ENCODE measurements at regions not wholly inside any gene's neighbourhood (a gene's known extent, or its start where the extent isn't known, plus 50 kb on each side); places are given as distances from the start of the nearest gene placed in this dataset.
"Not testable (repeated sequence)": the region's sequence is repeated elsewhere in the genome, so short reads cannot be mapped to it uniquely, and the experiment has no call there.

DNA sequence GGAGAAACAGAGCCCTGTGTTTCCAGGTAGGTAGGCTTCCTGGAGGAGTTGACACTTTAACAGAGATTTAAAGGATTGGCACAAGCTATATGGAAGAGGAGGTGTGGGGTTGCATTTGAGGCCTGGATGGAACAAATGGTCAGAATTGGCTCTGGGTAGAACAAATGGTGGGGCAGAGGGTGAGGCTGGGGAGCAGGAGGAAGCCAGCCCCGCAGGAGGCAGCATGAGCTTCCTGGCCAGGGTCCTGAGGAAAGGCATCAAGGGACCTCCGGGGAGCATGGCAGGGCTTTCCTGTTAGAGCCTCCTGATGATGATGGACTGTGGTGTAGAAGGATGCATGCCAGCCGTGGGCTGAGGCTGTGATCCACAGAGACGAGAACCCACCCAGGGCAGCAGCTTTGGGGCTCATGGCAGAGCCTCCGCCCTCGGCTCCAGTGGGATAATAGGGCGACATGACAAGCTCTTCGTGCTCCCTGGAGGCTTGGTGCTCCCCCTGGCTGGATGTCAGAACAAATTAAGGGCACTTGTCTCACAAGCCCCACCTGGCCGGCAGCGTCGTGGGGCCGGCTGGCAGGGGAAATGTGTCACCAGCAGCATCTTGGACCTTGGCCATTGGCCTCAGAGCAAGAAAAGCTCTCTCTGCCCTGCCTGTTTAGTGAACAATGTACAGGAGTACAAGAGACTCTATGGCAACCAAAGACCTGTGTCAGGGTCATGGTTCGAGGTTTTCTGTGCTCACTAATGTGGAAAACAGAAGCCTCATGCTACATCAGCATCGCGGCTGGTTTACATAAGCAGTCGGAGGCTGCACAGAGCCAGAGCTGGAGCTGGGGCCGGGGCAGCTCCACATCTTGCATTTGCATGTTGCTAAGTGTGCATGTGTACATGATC is 153.5 kb downstream of the MYCN start:
- H2AFZ ChIP-seq (ENCODE audit: low read depth, low read length) = no peak overlapping the region
- no peaks in the 10 kb centered on the region for H3K27me3 ChIP-seq (ENCODE audit: insufficient read depth, low read length)
- H3K36me3 ChIP-seq (ENCODE audit: insufficient read depth, low read length) = no peaks in the 10 kb centered on the region
- H3K4me3 ChIP-seq (ENCODE audit: low read length) = no peak overlapping the region
- H3K9me3 ChIP-seq (ENCODE audit: low read length) = no peaks in the 10 kb centered on the region
- H3K4me1 ChIP-seq (ENCODE audit: insufficient read depth, low read length) = peaks cover 19% of the 10 kb centered on the region

DNA sequence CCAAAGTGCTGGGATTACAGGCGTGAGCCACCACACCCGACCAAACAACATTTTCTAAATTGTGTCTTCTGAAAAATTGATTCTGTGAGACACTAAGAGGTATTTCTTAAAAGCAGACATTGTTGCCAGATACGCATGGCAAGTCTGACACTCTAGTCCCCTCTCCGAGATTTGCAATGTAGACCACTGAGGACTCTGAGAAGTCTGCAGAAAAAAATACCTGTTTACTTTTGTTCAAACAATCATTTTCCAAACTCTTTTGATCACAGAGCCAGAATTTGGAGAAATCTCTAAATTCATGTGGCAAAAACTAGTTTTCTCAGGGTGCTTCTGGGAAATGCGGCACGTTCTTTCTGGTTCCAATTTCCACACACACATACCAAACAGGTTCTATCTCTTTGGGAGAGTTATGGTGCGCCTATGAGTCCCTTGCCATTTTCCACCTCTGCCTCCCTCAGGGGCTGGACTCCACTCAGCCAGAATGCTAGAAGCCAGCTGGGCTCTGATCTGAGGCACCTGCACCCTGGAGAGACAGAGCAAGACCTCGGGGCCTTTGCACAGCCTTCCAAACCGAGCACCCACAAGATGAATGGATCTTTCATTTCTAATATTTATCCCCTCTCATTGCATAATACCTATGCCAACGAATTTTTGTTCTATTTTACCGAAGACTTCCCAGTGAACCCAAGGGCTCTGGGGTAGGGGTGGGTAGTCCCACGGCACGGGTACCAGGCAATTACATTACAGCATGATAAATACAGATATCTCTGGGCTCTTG is 152.7 kb downstream of the MYCN start:
- Histone ChIP-seq H3K36me3 (ENCODE audit: insufficient read depth, low read length) (no peaks in the 10 kb centered on the region), H2AFZ (ENCODE audit: low read depth, low read length) (no peak overlapping the region), H3K4me3 (ENCODE audit: low read length) (no peak overlapping the region), H3K27me3 (ENCODE audit: insufficient read depth, low read length) (no peaks in the 10 kb centered on the region), H3K4me1 (ENCODE audit: insufficient read depth, low read length) (peaks cover 19% of the 10 kb centered on the region), H3K9me3 (ENCODE audit: low read length) (no peaks in the 10 kb centered on the region)

DNA sequence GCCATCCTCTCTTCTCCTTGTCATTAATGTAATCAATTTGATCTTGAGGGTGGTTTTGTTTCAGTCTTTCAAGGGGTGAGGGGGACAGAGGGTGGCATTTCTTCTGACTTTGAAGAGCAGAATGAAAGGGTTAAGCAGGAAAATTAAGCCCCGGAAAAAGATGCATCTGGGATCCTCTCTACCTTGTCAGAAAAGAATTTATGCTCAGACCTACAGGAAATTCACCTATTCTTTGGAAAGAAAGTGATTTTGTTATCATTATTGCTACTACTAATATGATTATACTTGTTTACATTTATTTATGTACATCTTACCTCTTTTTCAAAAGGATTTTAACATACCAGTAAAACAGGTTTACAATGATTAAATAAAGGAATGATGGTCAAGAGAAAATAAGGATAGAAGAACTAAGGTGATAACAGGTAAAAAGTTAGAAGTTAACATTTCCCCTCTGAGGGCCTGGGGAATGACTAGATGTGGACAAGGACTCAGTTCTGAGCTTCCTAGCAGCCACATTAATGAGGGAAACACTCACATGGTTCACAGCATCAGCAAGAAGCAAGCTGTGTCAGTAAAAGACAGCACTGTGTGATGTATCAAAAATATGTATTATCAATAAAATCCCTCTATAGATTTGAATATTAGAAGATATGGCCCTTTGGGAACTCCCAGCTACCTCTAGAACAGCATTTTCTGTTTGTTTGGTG is 151.4 kb downstream of the MYCN start:
- Histone ChIP-seq H3K27me3 (ENCODE audit: insufficient read depth, low read length) (no peaks in the 10 kb centered on the region), H3K36me3 (ENCODE audit: insufficient read depth, low read length) (no peaks in the 10 kb centered on the region)

DNA sequence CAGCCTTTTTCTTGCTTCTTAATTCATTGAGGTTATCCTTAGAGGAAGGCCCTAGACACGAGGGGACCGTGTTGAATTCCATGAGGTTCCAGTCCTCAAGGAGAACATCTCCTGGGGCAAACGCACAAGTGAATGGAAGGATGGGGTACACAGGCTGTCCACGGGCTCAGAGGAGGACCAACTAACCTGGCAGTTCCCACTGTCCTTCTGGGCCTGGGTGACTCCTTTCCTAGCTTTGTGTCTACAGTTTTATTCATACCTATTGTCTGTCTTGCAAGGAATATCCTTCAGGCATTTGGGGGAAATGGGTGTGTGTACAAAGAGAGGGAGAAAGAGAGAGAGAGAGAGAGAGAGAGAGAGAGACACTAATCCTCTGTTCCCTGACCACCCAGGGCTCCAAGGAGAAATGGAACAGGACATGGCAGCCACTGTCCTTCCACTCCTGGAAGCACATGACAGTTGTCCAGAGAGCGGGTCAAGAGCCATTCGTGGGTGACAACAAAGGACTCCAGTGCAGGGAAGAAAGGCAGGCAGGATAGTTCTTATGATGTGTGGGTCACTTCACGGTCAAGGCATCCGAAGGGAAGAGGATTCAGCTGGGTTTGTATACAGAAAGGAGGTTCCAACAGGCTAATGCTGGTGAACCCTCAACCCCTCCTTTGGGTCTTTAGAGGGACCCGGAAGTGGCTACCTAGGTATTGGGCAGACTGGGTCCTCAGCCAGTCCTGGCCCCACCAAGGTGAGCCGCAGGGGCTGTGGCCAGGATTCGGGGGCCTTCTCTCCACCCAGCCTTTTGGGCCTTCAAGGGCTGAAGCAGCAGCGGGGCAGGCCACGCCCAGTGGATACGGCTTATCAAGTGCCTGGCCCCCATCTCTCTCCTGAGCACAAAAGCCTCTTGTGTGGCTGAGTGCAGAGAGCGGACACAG is 150.6 kb downstream of the MYCN start:
- Histone ChIP-seq H3K9me3 (ENCODE audit: low read length) (no peaks in the 10 kb centered on the region), H3K36me3 (ENCODE audit: insufficient read depth, low read length) (no peaks in the 10 kb centered on the region), H3K27me3 (ENCODE audit: insufficient read depth, low read length) (no peaks in the 10 kb centered on the region), H2AFZ (ENCODE audit: low read depth, low read length) (no peak overlapping the region), H3K4me3 (ENCODE audit: low read length) (no peak overlapping the region), H3K4me1 (ENCODE audit: insufficient read depth, low read length) (peaks cover 19% of the 10 kb centered on the region)

More for the DNA sequence above, 151.4 kb downstream of the MYCN start:
- Histone ChIP-seq H3K9me3 (ENCODE audit: low read length) (no peaks in the 10 kb centered on the region), H3K4me3 (ENCODE audit: low read length) (no peak overlapping the region), H2AFZ (ENCODE audit: low read depth, low read length) (no peak overlapping the region), H3K4me1 (ENCODE audit: insufficient read depth, low read length) (peaks cover 19% of the 10 kb centered on the region)

DNA sequence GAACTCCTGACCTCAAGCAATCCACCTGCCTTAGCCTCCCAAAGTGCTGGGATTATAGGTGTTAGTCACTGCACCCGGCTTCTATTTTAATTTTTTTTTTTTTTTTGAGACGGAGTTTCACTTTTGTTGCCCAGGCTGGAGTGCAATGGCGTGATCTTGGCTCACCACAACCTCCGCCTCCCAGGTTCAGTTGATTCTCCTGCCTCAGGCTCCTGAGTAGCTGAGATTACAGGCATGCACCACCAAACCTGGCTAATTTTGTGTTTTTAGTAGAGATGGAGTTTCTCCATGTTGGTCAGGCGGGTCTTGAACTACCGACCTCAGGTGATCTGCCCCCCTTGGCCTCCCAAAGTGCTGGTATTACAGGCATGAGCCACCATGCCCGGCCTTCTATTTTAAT is 149.1 kb downstream of the MYCN start:
- H2AFZ ChIP-seq (ENCODE audit: low read depth, low read length); H3K27me3 ChIP-seq (ENCODE audit: insufficient read depth, low read length); H3K36me3 ChIP-seq (ENCODE audit: insufficient read depth, low read length): not testable (repeated sequence)

DNA sequence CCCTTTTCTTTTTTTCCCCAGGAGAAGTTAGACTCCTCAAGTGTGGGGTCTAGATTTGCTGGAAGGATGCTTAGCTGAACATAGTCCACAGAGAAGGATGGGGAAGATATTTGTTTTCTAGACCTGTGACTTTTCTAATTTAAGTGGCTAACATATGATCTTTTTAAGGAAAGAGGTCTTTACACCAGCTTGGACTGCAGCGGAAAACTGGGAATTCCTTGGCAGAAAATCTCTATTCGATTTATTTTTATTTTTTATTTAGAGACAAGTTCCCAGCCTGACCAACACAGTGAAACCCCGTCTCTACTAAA is 148.4 kb downstream of the MYCN start:
- Histone ChIP-seq H3K27me3 (ENCODE audit: insufficient read depth, low read length) (no peaks in the 10 kb centered on the region), H2AFZ (ENCODE audit: low read depth, low read length) (no peak overlapping the region), H3K9me3 (ENCODE audit: low read length) (no peaks in the 10 kb centered on the region), H3K36me3 (ENCODE audit: insufficient read depth, low read length) (no peaks in the 10 kb centered on the region), H3K4me1 (ENCODE audit: insufficient read depth, low read length) (peaks cover 26% of the 10 kb centered on the region), H3K4me3 (ENCODE audit: low read length) (no peak overlapping the region)

More for the DNA sequence above, 149.1 kb downstream of the MYCN start:
- H3K9me3 ChIP-seq (ENCODE audit: low read length); H3K4me3 ChIP-seq (ENCODE audit: low read length): not testable (repeated sequence)
- peaks cover 26% of the 10 kb centered on the region for H3K4me1 ChIP-seq (ENCODE audit: insufficient read depth, low read length)

DNA sequence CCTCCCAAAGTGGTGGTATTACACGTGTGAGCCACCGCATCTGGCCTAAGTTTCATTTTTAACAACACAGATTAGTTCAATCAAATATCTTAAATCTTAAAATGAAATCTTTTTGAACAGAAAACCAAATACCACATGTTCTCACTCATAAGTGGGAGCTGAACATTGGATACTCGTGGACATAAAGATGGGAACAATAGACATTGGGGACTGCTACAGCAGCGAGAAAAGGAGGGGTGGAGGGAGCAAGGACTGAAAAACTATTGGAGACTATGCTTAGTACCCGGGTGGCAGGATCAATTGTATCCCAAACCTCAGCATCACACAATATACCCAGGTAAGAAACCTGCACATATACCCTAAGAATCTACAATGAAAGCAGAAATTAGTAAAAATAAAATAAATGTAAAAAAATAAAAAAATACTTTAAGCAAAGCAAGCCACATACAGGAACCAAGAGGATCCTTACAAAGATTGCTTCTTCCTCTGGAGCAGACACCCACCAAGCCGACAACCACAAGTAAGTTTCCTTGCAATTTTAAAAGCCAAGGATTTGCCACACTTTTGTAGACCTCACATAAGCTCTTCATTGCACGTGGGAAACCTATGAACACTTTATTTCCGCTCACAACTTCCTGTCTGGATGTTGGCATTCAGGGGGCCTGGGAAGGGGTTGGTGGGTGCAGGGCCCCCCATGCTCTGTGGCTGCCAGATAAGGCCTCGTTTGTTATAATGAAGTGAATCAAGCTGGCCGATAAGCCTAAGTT is 147.9 kb downstream of the MYCN start:
- Histone ChIP-seq H3K4me1 (ENCODE audit: insufficient read depth, low read length) (peaks cover 29% of the 10 kb centered on the region), H2AFZ (ENCODE audit: low read depth, low read length) (no peak overlapping the region), H3K36me3 (ENCODE audit: insufficient read depth, low read length) (no peaks in the 10 kb centered on the region)

DNA sequence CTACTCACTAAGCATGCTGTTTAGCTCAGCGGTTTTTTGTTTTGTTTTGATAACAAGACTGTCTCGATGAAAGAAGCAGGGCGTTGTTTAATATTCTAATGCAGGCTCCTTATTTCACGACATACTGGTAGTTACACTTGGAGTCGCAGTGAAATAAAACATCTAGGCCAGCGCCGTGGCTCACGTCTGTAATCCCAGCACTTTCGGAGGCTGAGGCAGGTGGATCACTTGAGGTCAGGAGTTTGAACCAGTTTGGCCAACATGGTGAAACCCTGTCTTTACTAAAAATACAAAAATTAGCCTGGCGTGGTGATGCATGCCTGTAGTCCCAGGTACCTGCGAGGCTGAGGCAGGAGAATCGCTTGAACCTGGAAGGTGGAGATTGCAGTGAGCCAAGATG is 145.8 kb downstream of the MYCN start:
- not testable (repeated sequence) for H3K36me3 ChIP-seq (ENCODE audit: insufficient read depth, low read length); H3K27me3 ChIP-seq (ENCODE audit: insufficient read depth, low read length); H3K9me3 ChIP-seq (ENCODE audit: low read length); H2AFZ ChIP-seq (ENCODE audit: low read depth, low read length); H3K4me3 ChIP-seq (ENCODE audit: low read length)
- peaks cover 27% of the 10 kb centered on the region for H3K4me1 ChIP-seq (ENCODE audit: insufficient read depth, low read length)

More for the DNA sequence above, 147.9 kb downstream of the MYCN start:
- Histone ChIP-seq H3K27me3 (ENCODE audit: insufficient read depth, low read length) (no peaks in the 10 kb centered on the region), H3K9me3 (ENCODE audit: low read length) (no peaks in the 10 kb centered on the region), H3K4me3 (ENCODE audit: low read length) (no peak overlapping the region)

DNA sequence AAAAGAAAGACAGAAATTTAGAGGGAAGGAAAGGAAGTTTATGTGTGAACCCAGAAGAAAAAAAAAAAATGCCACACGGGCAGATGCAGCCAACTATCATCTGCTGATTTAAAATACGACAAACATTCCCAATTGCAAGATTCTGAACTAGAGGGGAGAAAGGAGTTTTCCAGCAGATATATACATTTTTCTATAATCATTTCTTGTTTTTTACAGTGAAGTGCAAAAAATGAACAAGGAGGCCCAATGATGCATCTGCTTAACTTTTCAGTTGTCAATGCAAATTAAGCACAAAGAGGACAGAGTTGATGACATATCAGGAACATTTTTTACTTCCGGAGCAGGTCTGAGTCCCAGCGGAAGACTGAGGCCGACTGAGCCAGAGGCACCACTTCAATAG is 144.7 kb downstream of the MYCN start:
- H3K36me3 ChIP-seq (ENCODE audit: insufficient read depth, low read length) = no peaks in the 10 kb centered on the region
- H2AFZ ChIP-seq (ENCODE audit: low read depth, low read length) = no peak overlapping the region
- peaks cover 26% of the 10 kb centered on the region for H3K4me1 ChIP-seq (ENCODE audit: insufficient read depth, low read length)
- no peaks in the 10 kb centered on the region for H3K27me3 ChIP-seq (ENCODE audit: insufficient read depth, low read length)
- no peaks in the 10 kb centered on the region for H3K9me3 ChIP-seq (ENCODE audit: low read length)
- H3K4me3 ChIP-seq (ENCODE audit: low read length) = no peak overlapping the region

DNA sequence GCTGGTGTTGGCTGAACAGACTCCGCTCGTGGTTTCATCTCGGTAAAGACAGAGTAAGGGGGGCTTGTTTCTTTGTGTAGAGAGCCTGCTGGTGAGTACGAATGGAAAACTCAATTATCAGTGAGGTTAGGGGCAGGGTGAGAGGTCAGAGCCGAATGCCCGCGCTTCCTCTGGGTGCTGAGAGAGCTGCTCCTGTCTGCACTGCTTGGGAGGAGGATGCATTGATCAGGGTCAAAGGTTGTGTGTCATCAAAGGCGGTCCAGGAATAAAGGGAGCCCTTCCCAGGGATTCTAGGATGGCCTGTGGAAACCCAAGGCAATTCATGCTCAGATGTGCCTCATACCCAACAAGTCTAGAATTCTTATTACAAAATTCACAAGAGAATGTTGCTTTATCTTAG is 143.9 kb downstream of the MYCN start:
- H3K4me1 ChIP-seq (ENCODE audit: insufficient read depth, low read length) = peaks cover 26% of the 10 kb centered on the region
- peak overlapping the region; percentile 20 for H3K4me3 ChIP-seq (ENCODE audit: low read length)
- H3K36me3 ChIP-seq (ENCODE audit: insufficient read depth, low read length) = no peaks in the 10 kb centered on the region
- H3K27me3 ChIP-seq (ENCODE audit: insufficient read depth, low read length) = no peaks in the 10 kb centered on the region
- H3K9me3 ChIP-seq (ENCODE audit: low read length) = no peaks in the 10 kb centered on the region
- H2AFZ ChIP-seq (ENCODE audit: low read depth, low read length) = no peak overlapping the region

DNA sequence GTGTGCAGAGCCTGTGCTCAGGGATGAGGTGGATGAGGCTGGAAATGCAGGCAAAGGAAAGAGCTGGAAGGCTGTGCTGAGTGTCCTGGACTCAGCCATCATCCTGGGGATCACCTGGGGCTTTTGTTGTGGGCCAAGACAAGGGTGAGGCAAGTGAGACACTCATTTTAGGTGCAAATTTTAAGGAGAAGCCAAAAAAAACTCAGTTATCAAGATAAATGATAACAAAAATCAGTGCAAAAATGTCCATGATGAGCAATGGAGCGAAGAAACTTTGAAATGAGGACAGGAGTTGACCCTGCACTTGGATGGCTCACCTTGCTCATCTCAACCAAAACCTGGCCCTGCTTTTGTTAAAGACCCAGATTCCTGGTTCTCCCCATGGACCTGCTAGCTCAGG is 141.9 kb downstream of the MYCN start:
- H2AFZ ChIP-seq (ENCODE audit: low read depth, low read length) = no peak overlapping the region
- H3K4me3 ChIP-seq (ENCODE audit: low read length) = no peak overlapping the region
- peaks cover 26% of the 10 kb centered on the region for H3K4me1 ChIP-seq (ENCODE audit: insufficient read depth, low read length)
- no peaks in the 10 kb centered on the region for H3K9me3 ChIP-seq (ENCODE audit: low read length)
- no peaks in the 10 kb centered on the region for H3K27me3 ChIP-seq (ENCODE audit: insufficient read depth, low read length)
- no peaks in the 10 kb centered on the region for H3K36me3 ChIP-seq (ENCODE audit: insufficient read depth, low read length)

Data from neuron (in vitro differentiated cells).